ENCODE measurements at regions not wholly inside any gene's neighbourhood (a gene's known extent, or its start where the extent isn't known, plus 50 kb on each side); places are given as distances from the start of the nearest gene placed in this dataset.

DNA sequence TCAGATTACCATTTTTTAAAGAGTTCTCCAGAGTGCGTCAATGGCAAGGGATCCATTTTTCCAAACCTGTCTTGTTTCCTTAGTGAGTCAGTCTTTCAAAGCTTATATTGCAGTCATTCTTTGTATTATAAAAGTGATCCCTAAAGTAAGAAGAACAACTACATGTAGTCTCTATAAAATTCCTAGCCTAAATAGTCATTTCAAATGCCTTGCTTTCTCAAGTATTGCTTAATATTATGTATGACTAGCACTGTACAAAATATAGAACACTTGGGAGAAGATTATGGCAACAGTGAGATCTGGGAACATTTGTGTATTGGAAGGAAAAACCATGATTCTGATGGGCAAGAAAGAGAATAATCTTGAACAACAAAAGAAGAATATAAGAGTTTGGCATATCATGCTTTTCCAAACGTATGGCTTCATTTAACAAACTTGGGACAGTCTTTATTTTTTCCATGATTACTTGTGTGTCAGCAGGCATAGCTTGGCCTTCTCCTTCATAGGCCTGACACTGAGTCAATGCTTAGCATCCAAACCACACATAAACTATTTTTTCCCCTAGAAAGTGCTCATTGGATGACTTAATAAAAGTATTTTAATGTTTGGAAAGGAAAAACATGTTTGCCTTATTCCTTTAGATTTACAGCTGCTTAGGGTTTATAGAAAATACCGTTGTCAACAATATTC, 547.4 kb downstream of the LTN1 start:
- Histone ChIP-seq H2AFZ (ENCODE audit: low read length, unreplicated experiment) (no peak overlapping the region), H3K27ac (ENCODE audit: low read depth, low read length) (peak overlapping the region; percentile 96), H3K36me3 (ENCODE audit: insufficient read depth, low read length) (no peaks in the 10 kb centered on the region), H3K27me3 (ENCODE audit: insufficient read depth, low read length) (no peaks in the 10 kb centered on the region), H3K4me1 (ENCODE audit: control insufficient read depth, insufficient read depth, low read length, unreplicated experiment) (peaks cover 67% of the 10 kb centered on the region), H3K79me2 (ENCODE audit: control insufficient read depth, insufficient read depth, low read length, unreplicated experiment) (no peaks in the 10 kb centered on the region), H3K4me3 (ENCODE audit: low read depth, low read length) (0 out of 2 replicates have a peak overlapping the region, but pooled peaks have one; percentile 10)

DNA sequence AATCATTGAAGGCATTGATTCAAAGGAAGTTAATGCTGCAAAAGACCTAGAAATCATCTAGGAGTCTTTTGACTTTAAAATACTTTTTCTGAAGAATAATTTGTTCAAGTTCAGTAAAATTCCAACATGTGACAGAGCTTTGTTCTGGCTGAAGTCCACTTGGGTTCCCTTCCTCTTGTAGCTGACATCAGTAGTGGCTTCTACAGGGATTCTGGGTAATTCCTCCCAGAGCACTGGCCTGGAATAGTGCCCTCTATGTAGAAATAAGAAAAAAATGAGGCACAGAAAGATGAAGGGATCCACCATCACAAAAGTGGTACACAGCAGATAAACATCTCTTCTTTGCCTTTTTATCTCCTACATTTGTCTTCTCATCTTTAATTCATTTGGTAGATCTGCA, 548.1 kb downstream of the LTN1 start:
- Histone ChIP-seq H3K27ac (ENCODE audit: low read depth, low read length) (peak overlapping the region; percentile 96), H3K4me1 (ENCODE audit: control insufficient read depth, insufficient read depth, low read length, unreplicated experiment) (peaks cover 74% of the 10 kb centered on the region), H3K27me3 (ENCODE audit: insufficient read depth, low read length) (no peaks in the 10 kb centered on the region), H2AFZ (ENCODE audit: low read length, unreplicated experiment) (no peak overlapping the region), H3K36me3 (ENCODE audit: insufficient read depth, low read length) (no peaks in the 10 kb centered on the region), H3K79me2 (ENCODE audit: control insufficient read depth, insufficient read depth, low read length, unreplicated experiment) (no peaks in the 10 kb centered on the region), H3K4me3 (ENCODE audit: low read depth, low read length) (0 out of 2 replicates have a peak overlapping the region, but pooled peaks have one; percentile 10)

- Histone ChIP-seq H3K79me2 (ENCODE audit: control insufficient read depth, insufficient read depth, low read length, unreplicated experiment) (no peaks in the 10 kb centered on the region), H3K4me3 (ENCODE audit: low read depth, low read length) (no peak overlapping the region; the same call in 1 of the 2 replicates), H2AFZ (ENCODE audit: low read length, unreplicated experiment) (no peak overlapping the region), H3K27me3 (ENCODE audit: insufficient read depth, low read length) (no peaks in the 10 kb centered on the region), H3K4me1 (ENCODE audit: control insufficient read depth, insufficient read depth, low read length, unreplicated experiment) (peaks cover 79% of the 10 kb centered on the region), H3K36me3 (ENCODE audit: insufficient read depth, low read length) (no peaks in the 10 kb centered on the region), H3K27ac (ENCODE audit: low read depth, low read length) (peak overlapping the region; percentile 96)
Observed at GRCh38 chr21:28444111-28444510, 548.6 kb downstream of the LTN1 start.

DNA sequence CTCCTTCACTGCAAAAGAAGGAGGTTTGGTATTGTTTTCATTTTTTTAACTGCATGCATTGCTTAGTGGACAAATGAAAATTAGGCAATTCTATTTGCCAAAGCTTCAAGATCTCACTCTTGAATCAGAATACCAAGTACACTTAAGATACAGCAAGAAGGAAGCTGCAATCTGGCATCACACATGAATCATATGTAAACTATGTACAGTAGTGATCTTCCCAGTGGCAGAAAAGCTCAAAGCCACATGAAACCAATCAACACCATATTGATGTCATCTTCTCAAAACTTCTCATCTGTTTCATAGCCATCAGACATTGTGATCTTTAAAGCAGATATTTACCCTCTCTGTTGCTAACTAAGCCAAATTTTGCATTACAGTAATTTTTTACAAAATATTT, 550.1 kb downstream of the LTN1 start:
- peak overlapping the region; percentile 90 for H2AFZ ChIP-seq (ENCODE audit: low read length, unreplicated experiment)
- peak overlapping the region; percentile 43; the same call in 1 of the 2 replicates for H3K4me3 ChIP-seq (ENCODE audit: low read depth, low read length)
- H3K27ac ChIP-seq (ENCODE audit: low read depth, low read length), result peak overlapping the region; percentile 96
- H3K79me2 ChIP-seq (ENCODE audit: control insufficient read depth, insufficient read depth, low read length, unreplicated experiment), result no peaks in the 10 kb centered on the region
- H3K27me3 ChIP-seq (ENCODE audit: insufficient read depth, low read length), result no peaks in the 10 kb centered on the region
- peaks cover 78% of the 10 kb centered on the region for H3K4me1 ChIP-seq (ENCODE audit: control insufficient read depth, insufficient read depth, low read length, unreplicated experiment)
- no peaks in the 10 kb centered on the region for H3K36me3 ChIP-seq (ENCODE audit: insufficient read depth, low read length)

GRCh38 chr21:28442085-28442484, 550.6 kb downstream of the LTN1 start:
- peak overlapping the region; percentile 96 for H3K27ac ChIP-seq (ENCODE audit: low read depth, low read length)
- no peaks in the 10 kb centered on the region for H3K27me3 ChIP-seq (ENCODE audit: insufficient read depth, low read length)
- peak overlapping the region; percentile 90 for H2AFZ ChIP-seq (ENCODE audit: low read length, unreplicated experiment)
- peaks cover 73% of the 10 kb centered on the region for H3K4me1 ChIP-seq (ENCODE audit: control insufficient read depth, insufficient read depth, low read length, unreplicated experiment)
- H3K36me3 ChIP-seq (ENCODE audit: insufficient read depth, low read length), result no peaks in the 10 kb centered on the region
- H3K79me2 ChIP-seq (ENCODE audit: control insufficient read depth, insufficient read depth, low read length, unreplicated experiment), result no peaks in the 10 kb centered on the region
- H3K4me3 ChIP-seq (ENCODE audit: low read depth, low read length), result peak overlapping the region; percentile 43

GRCh38 chr21:28439788-28440187, 552.9 kb downstream of the LTN1 start:
- Histone ChIP-seq H3K4me3 (ENCODE audit: low read depth, low read length) (peak overlapping the region; percentile 42), H2AFZ (ENCODE audit: low read length, unreplicated experiment) (peak overlapping the region; percentile 79), H3K4me1 (ENCODE audit: control insufficient read depth, insufficient read depth, low read length, unreplicated experiment) (peaks cover 72% of the 10 kb centered on the region), H3K27ac (ENCODE audit: low read depth, low read length) (peak overlapping the region; percentile 49), H3K27me3 (ENCODE audit: insufficient read depth, low read length) (no peaks in the 10 kb centered on the region), H3K79me2 (ENCODE audit: control insufficient read depth, insufficient read depth, low read length, unreplicated experiment) (no peaks in the 10 kb centered on the region), H3K36me3 (ENCODE audit: insufficient read depth, low read length) (no peaks in the 10 kb centered on the region)

DNA sequence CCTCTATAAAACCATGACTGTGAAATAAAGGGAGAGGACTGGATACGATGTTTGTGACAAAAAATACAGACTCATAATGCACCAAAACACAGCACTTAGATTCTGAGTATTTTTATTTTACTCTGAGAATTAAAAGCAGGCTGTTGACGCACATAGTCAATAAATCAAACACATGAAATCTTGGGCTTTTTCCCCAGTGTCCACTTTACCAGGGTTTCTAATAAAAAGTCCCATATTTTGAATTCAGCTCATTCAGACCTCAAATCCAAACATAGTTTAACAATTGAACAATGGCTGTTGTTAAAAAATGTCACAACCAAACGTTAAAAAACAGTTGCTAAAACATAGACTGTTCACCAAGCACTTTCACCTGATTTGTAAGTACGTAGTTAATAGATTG, 553.4 kb downstream of the LTN1 start:
- Histone ChIP-seq H3K4me1 (ENCODE audit: control insufficient read depth, insufficient read depth, low read length, unreplicated experiment) (peaks cover 67% of the 10 kb centered on the region), H3K27me3 (ENCODE audit: insufficient read depth, low read length) (no peaks in the 10 kb centered on the region), H3K79me2 (ENCODE audit: control insufficient read depth, insufficient read depth, low read length, unreplicated experiment) (no peaks in the 10 kb centered on the region), H2AFZ (ENCODE audit: low read length, unreplicated experiment) (peak overlapping the region; percentile 79), H3K36me3 (ENCODE audit: insufficient read depth, low read length) (no peaks in the 10 kb centered on the region), H3K4me3 (ENCODE audit: low read depth, low read length) (peak overlapping the region; percentile 42; the same call in 1 of the 2 replicates), H3K27ac (ENCODE audit: low read depth, low read length) (peak overlapping the region; percentile 49)

DNA sequence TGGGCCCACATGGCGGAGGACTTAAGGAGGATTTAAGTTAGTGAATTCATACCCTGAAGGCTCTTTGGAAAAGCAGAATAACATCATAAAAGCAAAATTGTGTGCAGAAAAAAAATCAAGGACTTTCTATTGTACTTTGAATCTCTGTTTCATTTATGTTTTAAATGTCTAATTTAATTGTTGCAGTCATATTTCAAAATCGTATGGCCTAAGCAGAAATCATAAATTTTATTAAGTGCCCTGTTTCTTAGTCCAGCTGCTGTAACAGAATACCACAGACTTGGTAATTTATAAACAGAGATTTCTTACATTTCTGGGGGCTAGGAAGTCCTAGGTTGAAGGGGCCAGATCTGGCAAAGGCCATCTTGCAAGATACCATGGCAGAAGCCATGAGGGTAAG, 555.6 kb downstream of the LTN1 start:
- Histone ChIP-seq H3K4me1 (ENCODE audit: control insufficient read depth, insufficient read depth, low read length, unreplicated experiment) (peaks cover 51% of the 10 kb centered on the region), H2AFZ (ENCODE audit: low read length, unreplicated experiment) (no peak overlapping the region), H3K79me2 (ENCODE audit: control insufficient read depth, insufficient read depth, low read length, unreplicated experiment) (no peaks in the 10 kb centered on the region), H3K36me3 (ENCODE audit: insufficient read depth, low read length) (no peaks in the 10 kb centered on the region), H3K4me3 (ENCODE audit: low read depth, low read length) (no peak overlapping the region), H3K27ac (ENCODE audit: low read depth, low read length) (peak overlapping the region; percentile 51), H3K27me3 (ENCODE audit: insufficient read depth, low read length) (no peaks in the 10 kb centered on the region)

DNA sequence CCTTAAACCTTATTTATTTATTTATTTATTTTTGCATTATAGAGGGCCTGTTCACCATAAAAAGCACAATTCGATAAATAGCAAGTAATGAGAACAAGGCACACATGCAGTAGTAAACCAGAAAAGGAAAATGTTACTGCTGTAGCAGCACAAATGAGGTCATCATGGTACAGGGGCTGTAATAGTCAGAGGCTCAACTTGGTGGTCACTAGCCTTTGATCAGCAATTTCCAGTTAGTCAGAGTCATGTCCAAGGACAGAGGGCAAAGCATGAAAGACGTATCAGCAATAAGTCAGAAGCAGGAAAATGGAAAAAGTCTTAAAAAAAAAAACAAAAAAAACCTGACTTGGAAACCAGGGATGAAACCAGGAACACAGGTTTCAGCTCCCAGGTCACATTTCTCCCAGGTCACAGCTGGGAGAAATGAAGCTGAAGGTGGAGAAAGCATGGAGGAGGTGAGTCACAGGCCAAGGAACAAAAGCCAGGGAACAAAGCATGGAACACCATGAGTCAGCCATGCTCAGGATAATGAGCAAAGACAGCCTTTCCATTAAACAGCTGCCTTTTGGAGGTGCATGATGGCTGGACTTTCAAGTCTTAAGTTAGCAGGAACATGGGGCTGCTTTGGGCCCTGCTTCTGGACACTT, 556.3 kb downstream of the LTN1 start:
- Histone ChIP-seq H3K79me2 (ENCODE audit: control insufficient read depth, insufficient read depth, low read length, unreplicated experiment) (no peaks in the 10 kb centered on the region), H3K27me3 (ENCODE audit: insufficient read depth, low read length) (no peaks in the 10 kb centered on the region), H3K4me1 (ENCODE audit: control insufficient read depth, insufficient read depth, low read length, unreplicated experiment) (peaks cover 51% of the 10 kb centered on the region), H3K4me3 (ENCODE audit: low read depth, low read length) (no peak overlapping the region), H2AFZ (ENCODE audit: low read length, unreplicated experiment) (peak overlapping the region; percentile 50), H3K27ac (ENCODE audit: low read depth, low read length) (peak overlapping the region; percentile 51), H3K36me3 (ENCODE audit: insufficient read depth, low read length) (no peaks in the 10 kb centered on the region)

GRCh38 chr21:28431527-28432200, 561.0 kb downstream of the LTN1 start:
- Histone ChIP-seq H2AFZ (ENCODE audit: low read length, unreplicated experiment) (peak overlapping the region; percentile 43), H3K27me3 (ENCODE audit: insufficient read depth, low read length) (no peaks in the 10 kb centered on the region), H3K4me3 (ENCODE audit: low read depth, low read length) (no peak overlapping the region), H3K27ac (ENCODE audit: low read depth, low read length) (peak overlapping the region; percentile 82), H3K4me1 (ENCODE audit: control insufficient read depth, insufficient read depth, low read length, unreplicated experiment) (peaks cover 49% of the 10 kb centered on the region), H3K36me3 (ENCODE audit: insufficient read depth, low read length) (0 out of 2 replicates have a peak, but pooled peaks cover 4% of the 10 kb centered on the region), H3K79me2 (ENCODE audit: control insufficient read depth, insufficient read depth, low read length, unreplicated experiment) (no peaks in the 10 kb centered on the region)
